ENCODE measurements at regions not wholly inside any gene's neighbourhood (a gene's known extent, or its start where the extent isn't known, plus 50 kb on each side); places are given as distances from the start of the nearest gene placed in this dataset.
A peak's percentile ranks its signal among the peaks of the same experiment; 100 is the strongest.
"Not testable (repeated sequence)": the region's sequence is repeated elsewhere in the genome, so short reads cannot be mapped to it uniquely, and the experiment has no call there.

DNA sequence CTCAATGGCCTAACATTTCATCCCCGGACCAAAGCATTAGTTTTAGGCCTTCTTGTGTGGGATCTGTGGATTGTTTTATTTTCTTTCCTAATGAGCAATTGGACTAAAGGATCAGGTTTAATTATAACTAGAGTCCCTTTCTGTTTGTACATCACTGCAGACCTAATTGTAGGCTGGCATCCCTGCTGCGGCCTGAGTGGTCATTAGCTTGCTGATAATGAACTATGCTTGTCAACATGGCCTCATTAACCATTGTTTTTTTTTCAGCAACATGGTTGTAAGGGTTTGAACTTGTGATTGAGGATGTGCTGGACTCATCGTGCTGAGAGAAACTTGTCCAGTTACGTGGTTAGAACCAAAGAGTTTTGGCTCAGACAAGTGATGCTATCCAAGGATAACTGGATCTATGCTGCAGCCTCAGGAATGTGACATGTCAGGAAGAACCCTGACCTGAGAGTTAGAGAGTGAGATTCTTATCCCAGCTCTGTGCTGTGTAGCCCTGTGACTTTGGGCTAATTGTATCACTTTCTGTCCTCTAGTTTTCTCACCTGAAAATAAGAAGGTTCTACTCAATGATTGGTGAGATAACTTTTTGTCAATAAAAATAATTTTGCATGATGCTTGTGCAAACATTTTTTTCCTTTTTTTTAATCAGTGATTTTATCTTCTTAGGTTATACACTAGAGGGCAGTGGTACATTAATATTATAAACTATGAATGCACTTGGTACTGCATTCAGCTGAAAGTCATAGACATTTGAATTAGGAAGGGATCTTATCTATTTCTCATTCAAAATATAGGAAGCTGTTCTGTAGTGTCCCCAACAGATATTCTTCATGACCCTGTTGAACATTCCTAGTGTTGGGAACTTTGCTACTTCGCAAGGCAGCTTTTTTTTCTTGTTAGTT is 140.9 kb downstream of the RNF144B start:
- DNase-seq: peak in 2 of 3 experiments; percentile 62 to 85

- peak in 1 of 3 experiments; percentile 4 for DNase-seq
Observed at GRCh38 chr6:18530201-18530600, 143.1 kb downstream of the RNF144B start.

DNA sequence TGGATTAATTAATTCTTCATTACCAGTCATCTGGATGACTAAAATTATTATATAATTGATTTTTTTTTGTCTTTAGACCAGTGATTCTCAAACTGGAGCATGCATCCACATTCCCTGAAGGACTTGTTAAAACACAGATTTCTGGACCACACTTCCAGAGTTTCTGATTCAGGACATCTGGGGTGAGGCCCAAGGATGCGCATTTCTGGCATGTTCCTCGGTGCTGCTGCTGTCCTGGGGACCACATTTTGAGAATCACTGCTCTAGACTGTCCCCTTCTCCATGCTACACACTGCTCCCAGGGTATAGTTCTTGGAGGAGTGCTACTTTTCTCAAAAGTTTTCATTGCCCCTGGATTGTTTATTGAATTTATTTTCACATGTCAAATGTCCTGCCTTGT is 145.0 kb downstream of the RNF144B start:
- DNase-seq: no peak

DNA sequence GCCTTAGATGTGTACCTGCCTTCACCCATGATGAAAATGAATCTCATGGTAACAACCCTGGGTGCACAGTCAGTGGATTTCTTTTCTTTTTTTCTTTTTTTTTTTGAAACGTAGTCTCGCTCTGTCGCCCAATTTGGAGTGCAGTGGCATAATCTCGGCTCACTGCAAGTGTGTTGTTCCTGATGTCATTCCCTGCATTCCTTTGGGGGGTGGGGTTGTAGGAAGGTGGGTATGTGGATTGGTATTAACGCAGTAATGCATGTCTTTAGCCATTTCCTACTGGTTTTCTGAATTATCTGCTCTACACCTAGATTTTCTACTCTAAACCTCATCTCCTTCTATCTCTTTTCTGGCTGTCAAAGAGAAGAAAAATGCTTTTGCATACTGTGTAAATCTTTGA is 146.6 kb downstream of the RNF144B start:
- DNase-seq: no peak

DNA sequence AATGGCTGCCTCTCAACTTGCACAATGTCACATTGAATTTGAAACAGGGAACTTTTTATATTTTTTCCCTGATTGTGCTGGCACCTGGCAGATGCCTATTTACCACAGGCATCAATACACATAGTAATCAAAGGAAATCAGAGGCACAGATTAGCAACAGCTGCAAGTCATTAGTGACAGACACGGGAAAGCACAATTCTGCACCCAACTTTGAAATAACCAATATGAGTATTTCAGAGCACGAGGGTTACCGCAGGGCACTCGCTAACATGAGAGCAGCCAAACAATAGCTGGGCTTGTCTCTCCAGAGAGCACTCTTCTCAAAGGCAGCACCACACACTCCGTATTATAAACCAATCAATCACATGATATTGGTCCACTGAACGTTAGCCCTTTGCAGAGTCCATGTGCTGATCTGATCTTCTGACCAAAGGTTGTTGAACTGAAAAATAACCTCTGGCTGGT is 149.5 kb downstream of the RNF144B start:
- DNase-seq: peak in 2 of 3 experiments; percentile 52 to 75

DNA sequence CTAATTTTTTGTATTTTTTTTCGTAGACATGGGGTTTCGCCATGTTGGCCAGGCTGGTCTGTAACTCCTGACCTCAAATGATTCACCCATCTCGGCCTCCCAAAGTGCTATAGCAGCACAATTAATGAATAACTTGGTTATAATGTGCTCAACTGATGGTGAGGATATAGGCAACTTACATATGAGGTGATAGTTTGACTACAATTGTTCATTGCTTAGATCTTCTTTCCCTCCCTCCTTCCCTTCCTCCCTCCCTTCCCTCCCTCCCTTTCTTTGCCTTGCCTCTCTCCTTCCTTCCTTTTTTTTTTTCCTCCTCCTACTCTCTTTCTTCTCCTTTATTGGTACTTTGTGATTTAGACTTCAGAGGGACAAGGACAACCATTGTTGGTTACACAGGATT is 151.2 kb downstream of the RNF144B start:
- no peak for DNase-seq

- no peak for DNase-seq
Observed at GRCh38 chr6:18543051-18543450, 155.9 kb downstream of the RNF144B start.

DNA sequence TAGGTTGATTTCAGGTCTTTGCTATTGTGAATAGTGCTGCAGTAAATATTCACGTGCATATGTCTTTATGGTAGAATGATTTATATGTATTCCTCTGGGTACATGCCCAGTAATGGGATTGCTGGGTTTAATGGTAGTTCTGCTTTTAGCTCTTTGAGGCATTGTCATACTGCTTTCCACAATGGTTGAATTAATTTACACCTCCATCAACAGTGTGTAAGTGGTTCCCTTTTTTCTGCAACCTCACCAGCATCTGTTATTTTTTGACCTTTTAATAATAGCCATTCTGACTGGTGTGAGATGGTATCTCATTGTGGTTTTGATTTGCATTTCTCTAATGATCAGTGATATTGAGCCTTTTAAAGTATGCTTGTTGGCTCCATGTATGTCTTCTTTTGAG is 158.0 kb downstream of the RNF144B start:
- not testable (repeated sequence) for DNase-seq

GRCh38 chr6:18545726-18546125 is 158.6 kb downstream of the RNF144B start:
- DNase-seq: no peak

- no peak for DNase-seq
Observed at GRCh38 chr6:18550119-18550518, 163.0 kb downstream of the RNF144B start.

GRCh38 chr6:18551228-18551627 is 164.1 kb downstream of the RNF144B start:
- DNase-seq: no peak

- DNase-seq: no peak
Observed at GRCh38 chr6:18555750-18556149, 168.6 kb downstream of the RNF144B start.

DNA sequence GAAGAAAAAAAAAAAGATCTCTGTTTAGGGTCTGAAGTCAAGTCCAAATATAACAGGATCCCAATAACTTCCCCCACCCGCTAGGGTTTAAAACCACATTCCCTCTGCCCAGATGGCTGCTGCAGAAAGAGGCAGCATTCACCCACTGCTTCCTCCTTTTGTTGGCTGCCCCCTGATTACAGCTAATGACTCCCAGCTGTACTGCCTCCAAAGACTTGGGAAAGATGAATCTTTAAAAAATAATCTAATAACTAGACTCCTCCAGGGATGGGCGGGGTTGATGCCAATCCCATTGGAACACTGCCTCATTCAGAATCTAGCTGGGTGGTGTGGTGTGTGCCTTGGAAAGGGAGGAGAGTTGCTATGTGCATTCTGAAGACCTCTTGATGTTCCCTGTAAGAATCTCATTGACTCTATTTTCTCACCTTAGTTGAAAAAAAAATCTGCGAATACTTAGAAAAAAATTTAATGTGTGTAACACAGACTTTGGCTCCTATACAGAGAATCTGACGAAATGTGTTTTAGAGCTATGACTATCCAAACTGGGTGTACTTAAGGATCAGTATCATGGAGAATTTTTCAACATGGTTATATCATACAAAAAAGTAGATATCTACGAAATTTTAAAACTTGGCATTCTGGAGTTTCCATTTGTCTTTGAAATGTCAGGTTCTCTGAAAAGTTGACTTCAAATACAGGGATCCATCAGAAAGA is 174.0 kb downstream of the RNF144B start:
- no peak for DNase-seq

DNA sequence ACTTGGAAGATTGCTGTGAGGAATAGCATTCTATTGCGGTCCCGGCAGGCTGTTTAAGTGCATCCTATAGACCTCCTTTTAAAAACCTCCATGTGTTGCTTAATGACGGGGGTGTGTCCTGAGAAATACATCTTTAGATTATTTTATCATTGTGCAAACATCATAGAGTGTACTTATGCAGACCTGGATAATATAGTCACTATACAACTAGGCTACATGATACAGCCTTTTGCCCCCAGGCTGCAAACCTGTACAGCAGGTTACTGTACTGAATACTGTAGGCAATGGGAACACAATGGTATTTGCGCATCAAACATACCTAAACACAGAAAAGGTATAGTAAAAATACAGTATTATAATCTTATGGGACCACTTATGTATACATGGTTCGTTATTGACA is 175.6 kb downstream of the RNF144B start:
- peak in 2 of 3 experiments; percentile 21 to 65 for DNase-seq

GRCh38 chr6:18564775-18565174 is 177.6 kb downstream of the RNF144B start:
- DNase-seq: no peak

- no peak for DNase-seq
Observed at GRCh38 chr6:18565231-18565630, 178.1 kb downstream of the RNF144B start.

- DNase-seq: no peak
Observed at GRCh38 chr6:18567380-18567779, 180.2 kb downstream of the RNF144B start.

GRCh38 chr6:18577491-18577890 is 190.3 kb downstream of the RNF144B start:
- no peak for DNase-seq

- DNase-seq: no peak
Observed at GRCh38 chr6:18579166-18579565, 192.0 kb downstream of the RNF144B start.

GRCh38 chr6:18579869-18580268 is 192.7 kb downstream of the RNF144B start:
- DNase-seq: no peak

DNA sequence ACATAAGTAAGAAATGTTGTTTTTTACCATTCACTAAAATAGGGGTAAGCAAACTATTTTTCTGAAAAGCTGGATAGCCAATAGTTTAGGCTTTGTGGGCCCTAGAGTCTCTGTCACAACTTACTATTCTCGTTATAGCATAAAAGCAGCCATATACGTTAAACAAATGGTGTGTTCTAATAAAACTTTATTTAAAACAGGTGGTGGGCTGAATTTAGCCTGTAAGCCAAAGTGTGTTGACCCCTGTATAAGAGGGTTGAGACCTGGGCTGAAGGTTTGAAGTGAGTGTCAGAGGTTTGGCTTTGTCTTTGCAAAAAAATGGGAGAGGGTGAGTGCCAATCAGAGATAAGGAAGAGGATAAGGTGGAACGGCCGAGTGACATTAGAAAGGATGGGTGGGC is 197.2 kb downstream of the RNF144B start:
- DNase-seq: no peak

- DNase-seq: peak in 1 of 3 experiments; percentile 25
Observed at GRCh38 chr6:18585032-18585573, 198.0 kb downstream of the RNF144B start.

- DNase-seq: no peak
Observed at GRCh38 chr6:18586133-18586532, 199.0 kb downstream of the RNF144B start.

All from NCI-H1417 (cell line).